ENCODE measurements at regions not wholly inside any gene's neighbourhood (a gene's known extent, or its start where the extent isn't known, plus 50 kb on each side); places are given as distances from the start of the nearest gene placed in this dataset.

- no peak for TF ChIP-seq POLR2A (IDR thresholded peaks at IDR 0.05)
- TF ChIP-seq CTCF (IDR thresholded peaks at IDR 0.05) = no peak
Observed at GRCh38 chr18:27428716-27429475, 243.8 kb upstream of the CHST9 start.
